ENCODE measurements at regions not wholly inside any gene's neighbourhood (a gene's known extent, or its start where the extent isn't known, plus 50 kb on each side); places are given as distances from the start of the nearest gene placed in this dataset.

DNA sequence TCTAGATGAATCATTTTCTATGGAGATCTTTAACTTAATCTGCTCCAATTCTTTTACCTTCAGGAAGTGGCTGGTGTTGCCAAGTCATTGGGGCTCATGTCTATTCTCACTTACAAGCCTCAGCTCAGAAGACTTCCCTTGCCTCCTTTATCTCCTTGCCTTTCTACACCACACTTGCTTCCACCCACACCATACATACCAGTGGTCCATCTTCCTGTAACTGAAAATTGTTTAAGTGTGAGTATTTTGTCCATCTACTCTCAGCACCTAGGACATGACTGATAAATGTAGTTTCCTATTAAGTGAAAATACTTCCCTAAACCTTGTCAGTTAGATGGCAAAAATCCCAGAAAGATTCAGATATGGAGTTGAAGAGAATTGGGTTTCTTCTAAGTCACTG is 199.7 kb upstream of the CPNE8 start:
- Histone ChIP-seq H3K27ac (ENCODE audit: extremely low read depth, low read depth, low read length) (no peak overlapping the region), H3K4me2 (ENCODE audit: insufficient read depth, low read length) (no peak overlapping the region), H3K79me2 (ENCODE audit: control insufficient read depth, insufficient read depth, low read length) (no peaks in the 10 kb centered on the region), H3K4me3 (no peak overlapping the region), H3K9me1 (ENCODE audit: control insufficient read depth, insufficient read depth, low read length) (no peaks in the 10 kb centered on the region), H3K36me3 (ENCODE audit: control insufficient read depth, insufficient read depth, low read length) (no peaks in the 10 kb centered on the region), H3K9me3 (replicated peaks; ENCODE audit: control insufficient read depth, insufficient read depth, low read depth, low read length) (no peaks in the 10 kb centered on the region), H3K9ac (ENCODE audit: insufficient read depth in 1 of 2, low read depth in 2 of 2, low read length in 2 of 2) (no peak overlapping the region), H3K4me1 (replicated peaks in 1 of 2; ENCODE audit: control insufficient read depth in 2 of 2, insufficient read depth in 2 of 2, low read length in 2 of 2) (no peaks in the 10 kb centered on the region), H4K20me1 (replicated peaks; ENCODE audit: control insufficient read depth, insufficient read depth, low read length) (no peaks in the 10 kb centered on the region), H2AFZ (ENCODE audit: low read depth, low read length) (no peak overlapping the region), H3K27me3 (ENCODE audit: control insufficient read depth in 2 of 2, insufficient read depth in 2 of 2, low read length in 2 of 2) (no peaks in the 10 kb centered on the region)
- in situ Hi-C loops (cut with MboI) (loop anchor here (25.0 kb wide), 1 partner anchor 768 kb away; no protein-coding TSS in a partner anchor), intact Hi-C loops (cut with micrococcal nuclease) (no loop called here)
- POLR2A ChIA-PET: no interaction called here
- ATAC-seq (no peak), DNase-seq (ENCODE audit: extremely low read depth in 1 of 4, low spot score in 3 of 4) (no peak), FAIRE-seq (no peak)
- BruUV-seq (replicated peaks): no TSS peak
- CTCF ChIA-PET (ENCODE audit: low intra/inter-chr PET ratio): no interaction called here
- TF ChIP-seq RHOXF2B (CRISPR knock-in tag; conservative IDR thresholded peaks at IDR 0.05) (no peak), RNF219 (CRISPR knock-in tag; IDR thresholded peaks at IDR 0.05) (no peak), ELF2 (CRISPR knock-in tag; IDR thresholded peaks at IDR 0.05) (no peak), NR3C1 (CRISPR knock-in tag; IDR thresholded peaks at IDR 0.05) (no peak), ZBTB12 (CRISPR knock-in tag; IDR thresholded peaks at IDR 0.05) (no peak)
- TF ChIP-seq, protein P1, sequence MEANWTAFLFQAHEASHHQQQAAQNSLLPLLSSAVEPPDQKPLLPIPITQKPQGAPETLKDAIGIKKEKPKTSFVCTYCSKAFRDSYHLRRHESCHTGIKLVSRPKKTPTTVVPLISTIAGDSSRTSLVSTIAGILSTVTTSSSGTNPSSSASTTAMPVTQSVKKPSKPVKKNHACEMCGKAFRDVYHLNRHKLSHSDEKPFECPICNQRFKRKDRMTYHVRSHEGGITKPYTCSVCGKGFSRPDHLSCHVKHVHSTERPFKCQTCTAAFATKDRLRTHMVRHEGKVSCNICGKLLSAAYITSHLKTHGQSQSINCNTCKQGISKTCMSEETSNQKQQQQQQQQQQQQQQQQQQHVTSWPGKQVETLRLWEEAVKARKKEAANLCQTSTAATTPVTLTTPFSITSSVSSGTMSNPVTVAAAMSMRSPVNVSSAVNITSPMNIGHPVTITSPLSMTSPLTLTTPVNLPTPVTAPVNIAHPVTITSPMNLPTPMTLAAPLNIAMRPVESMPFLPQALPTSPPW (CRISPR knock-in tag; IDR thresholded peaks at IDR 0.05): no peak
- TF ChIP-seq, protein P2, sequence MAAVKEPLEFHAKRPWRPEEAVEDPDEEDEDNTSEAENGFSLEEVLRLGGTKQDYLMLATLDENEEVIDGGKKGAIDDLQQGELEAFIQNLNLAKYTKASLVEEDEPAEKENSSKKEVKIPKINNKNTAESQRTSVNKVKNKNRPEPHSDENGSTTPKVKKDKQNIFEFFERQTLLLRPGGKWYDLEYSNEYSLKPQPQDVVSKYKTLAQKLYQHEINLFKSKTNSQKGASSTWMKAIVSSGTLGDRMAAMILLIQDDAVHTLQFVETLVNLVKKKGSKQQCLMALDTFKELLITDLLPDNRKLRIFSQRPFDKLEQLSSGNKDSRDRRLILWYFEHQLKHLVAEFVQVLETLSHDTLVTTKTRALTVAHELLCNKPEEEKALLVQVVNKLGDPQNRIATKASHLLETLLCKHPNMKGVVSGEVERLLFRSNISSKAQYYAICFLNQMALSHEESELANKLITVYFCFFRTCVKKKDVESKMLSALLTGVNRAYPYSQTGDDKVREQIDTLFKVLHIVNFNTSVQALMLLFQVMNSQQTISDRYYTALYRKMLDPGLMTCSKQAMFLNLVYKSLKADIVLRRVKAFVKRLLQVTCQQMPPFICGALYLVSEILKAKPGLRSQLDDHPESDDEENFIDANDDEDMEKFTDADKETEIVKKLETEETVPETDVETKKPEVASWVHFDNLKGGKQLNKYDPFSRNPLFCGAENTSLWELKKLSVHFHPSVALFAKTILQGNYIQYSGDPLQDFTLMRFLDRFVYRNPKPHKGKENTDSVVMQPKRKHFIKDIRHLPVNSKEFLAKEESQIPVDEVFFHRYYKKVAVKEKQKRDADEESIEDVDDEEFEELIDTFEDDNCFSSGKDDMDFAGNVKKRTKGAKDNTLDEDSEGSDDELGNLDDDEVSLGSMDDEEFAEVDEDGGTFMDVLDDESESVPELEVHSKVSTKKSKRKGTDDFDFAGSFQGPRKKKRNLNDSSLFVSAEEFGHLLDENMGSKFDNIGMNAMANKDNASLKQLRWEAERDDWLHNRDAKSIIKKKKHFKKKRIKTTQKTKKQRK (IDR thresholded peaks at IDR 0.05; ENCODE audit: borderline replicate concordance, low read depth, low read length): no peak
- TF ChIP-seq, protein P3, sequence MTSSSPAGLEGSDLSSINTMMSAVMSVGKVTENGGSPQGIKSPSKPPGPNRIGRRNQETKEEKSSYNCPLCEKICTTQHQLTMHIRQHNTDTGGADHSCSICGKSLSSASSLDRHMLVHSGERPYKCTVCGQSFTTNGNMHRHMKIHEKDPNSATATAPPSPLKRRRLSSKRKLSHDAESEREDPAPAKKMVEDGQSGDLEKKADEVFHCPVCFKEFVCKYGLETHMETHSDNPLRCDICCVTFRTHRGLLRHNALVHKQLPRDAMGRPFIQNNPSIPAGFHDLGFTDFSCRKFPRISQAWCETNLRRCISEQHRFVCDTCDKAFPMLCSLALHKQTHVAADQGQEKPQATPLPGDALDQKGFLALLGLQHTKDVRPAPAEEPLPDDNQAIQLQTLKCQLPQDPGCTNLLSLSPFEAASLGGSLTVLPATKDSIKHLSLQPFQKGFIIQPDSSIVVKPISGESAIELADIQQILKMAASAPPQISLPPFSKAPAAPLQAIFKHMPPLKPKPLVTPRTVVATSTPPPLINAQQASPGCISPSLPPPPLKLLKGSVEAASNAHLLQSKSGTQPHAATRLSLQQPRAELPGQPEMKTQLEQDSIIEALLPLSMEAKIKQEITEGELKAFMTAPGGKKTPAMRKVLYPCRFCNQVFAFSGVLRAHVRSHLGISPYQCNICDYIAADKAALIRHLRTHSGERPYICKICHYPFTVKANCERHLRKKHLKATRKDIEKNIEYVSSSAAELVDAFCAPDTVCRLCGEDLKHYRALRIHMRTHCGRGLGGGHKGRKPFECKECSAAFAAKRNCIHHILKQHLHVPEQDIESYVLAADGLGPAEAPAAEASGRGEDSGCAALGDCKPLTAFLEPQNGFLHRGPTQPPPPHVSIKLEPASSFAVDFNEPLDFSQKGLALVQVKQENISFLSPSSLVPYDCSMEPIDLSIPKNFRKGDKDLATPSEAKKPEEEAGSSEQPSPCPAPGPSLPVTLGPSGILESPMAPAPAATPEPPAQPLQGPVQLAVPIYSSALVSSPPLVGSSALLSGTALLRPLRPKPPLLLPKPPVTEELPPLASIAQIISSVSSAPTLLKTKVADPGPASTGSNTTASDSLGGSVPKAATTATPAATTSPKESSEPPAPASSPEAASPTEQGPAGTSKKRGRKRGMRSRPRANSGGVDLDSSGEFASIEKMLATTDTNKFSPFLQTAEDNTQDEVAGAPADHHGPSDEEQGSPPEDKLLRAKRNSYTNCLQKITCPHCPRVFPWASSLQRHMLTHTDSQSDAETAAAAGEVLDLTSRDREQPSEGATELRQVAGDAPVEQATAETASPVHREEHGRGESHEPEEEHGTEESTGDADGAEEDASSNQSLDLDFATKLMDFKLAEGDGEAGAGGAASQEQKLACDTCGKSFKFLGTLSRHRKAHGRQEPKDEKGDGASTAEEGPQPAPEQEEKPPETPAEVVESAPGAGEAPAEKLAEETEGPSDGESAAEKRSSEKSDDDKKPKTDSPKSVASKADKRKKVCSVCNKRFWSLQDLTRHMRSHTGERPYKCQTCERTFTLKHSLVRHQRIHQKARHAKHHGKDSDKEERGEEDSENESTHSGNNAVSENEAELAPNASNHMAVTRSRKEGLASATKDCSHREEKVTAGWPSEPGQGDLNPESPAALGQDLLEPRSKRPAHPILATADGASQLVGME (CRISPR knock-in tag; IDR thresholded peaks at IDR 0.05): no peak

Measured in K562 (cell line).